ENCODE measurements at regions not wholly inside any gene's neighbourhood (a gene's known extent, or its start where the extent isn't known, plus 50 kb on each side); places are given as distances from the start of the nearest gene placed in this dataset.

- no peaks in the 10 kb centered on the region for H3K4me1 ChIP-seq
- no peaks in the 10 kb centered on the region for H3K9me3 ChIP-seq
- ATAC-seq (no peak), DNase-seq (no peak)
- no peak overlapping the region for H3K27ac ChIP-seq
- H3K27me3 ChIP-seq = no peaks in the 10 kb centered on the region
- no peak overlapping the region for H3K4me3 ChIP-seq
- intact Hi-C loops (cut with DNase I) = no loop called here
- no peaks in the 10 kb centered on the region for H3K36me3 ChIP-seq
- TF ChIP-seq CTCF (IDR thresholded peaks at IDR 0.05) = no peak
These were observed 135.9 kb upstream of the ASB18 start for GRCh38 chr2:236400046-236400574.

- Histone ChIP-seq H3K4me3 (no peak overlapping the region), H3K36me3 (no peaks in the 10 kb centered on the region), H3K9me3 (no peaks in the 10 kb centered on the region), H3K27me3 (no peaks in the 10 kb centered on the region), H3K27ac (no peak overlapping the region), H3K4me1 (no peaks in the 10 kb centered on the region)
- intact Hi-C loops (cut with DNase I) = no loop called here
- TF ChIP-seq CTCF (IDR thresholded peaks at IDR 0.05) = no peak
- ATAC-seq = no peak
- no peak for DNase-seq
These were observed 136.6 kb upstream of the ASB18 start for GRCh38 chr2:236400594-236401360.

GRCh38 chr2:236402033-236402790 is 138.0 kb upstream of the ASB18 start:
- no peaks in the 10 kb centered on the region for H3K27me3 ChIP-seq
- H3K4me3 ChIP-seq = no peak overlapping the region
- no peak overlapping the region for H3K27ac ChIP-seq
- intact Hi-C loops (cut with DNase I) = no loop called here
- no peaks in the 10 kb centered on the region for H3K9me3 ChIP-seq
- no peak for TF ChIP-seq CTCF (IDR thresholded peaks at IDR 0.05)
- ATAC-seq = no peak
- DNase-seq = no peak
- no peaks in the 10 kb centered on the region for H3K36me3 ChIP-seq
- H3K4me1 ChIP-seq = no peaks in the 10 kb centered on the region

GRCh38 chr2:236403125-236403524 is 138.9 kb upstream of the ASB18 start:
- Histone ChIP-seq H3K4me3 (no peak overlapping the region), H3K36me3 (no peaks in the 10 kb centered on the region), H3K27me3 (no peaks in the 10 kb centered on the region), H3K27ac (no peak overlapping the region), H3K9me3 (no peaks in the 10 kb centered on the region), H3K4me1 (no peaks in the 10 kb centered on the region)
- DNase-seq (no peak), ATAC-seq (no peak)
- intact Hi-C loops (cut with DNase I) = no loop called here
- TF ChIP-seq CTCF (IDR thresholded peaks at IDR 0.05) = no peak

GRCh38 chr2:236403811-236404210 is 139.6 kb upstream of the ASB18 start:
- Histone ChIP-seq H3K36me3 (no peaks in the 10 kb centered on the region), H3K27me3 (no peaks in the 10 kb centered on the region), H3K4me1 (no peaks in the 10 kb centered on the region), H3K27ac (no peak overlapping the region), H3K4me3 (no peak overlapping the region), H3K9me3 (peaks cover 0 to 6% of the 10 kb centered on the region in 2 donors)
- ATAC-seq = no peak
- intact Hi-C loops (cut with DNase I) = no loop called here
- TF ChIP-seq CTCF (IDR thresholded peaks at IDR 0.05) = no peak
- DNase-seq = no peak

All from left lung (tissue), 4 donors.